Left lobe of liver (tissue), 2 donors: ENCODE measurements at regions not wholly inside any gene's neighbourhood (a gene's known extent, or its start where the extent isn't known, plus 50 kb on each side); places are given as distances from the start of the nearest gene placed in this dataset.
A peak's percentile ranks its signal among the peaks of the same experiment; 100 is the strongest.

Source experiments
- ATAC-seq: fragments of 200-7000 bp; cut with Tn5 transposase; one replicate; pipeline ENCODE4 v1.9.1; 2020; ENCODE audit warnings: mild to moderate bottlenecking, moderate library complexity
- DNase-seq: peaks from one replicate; pipeline ENCODE4 v3.0.0-alpha.2; 2020; ENCODE audit warnings: low spot score
- donor health status: DM: no; HTN: no; CAD: no; lungs with moderate emphysema.
- donor health status: DM: no; HTN: yes; CAD: no.

DNA sequence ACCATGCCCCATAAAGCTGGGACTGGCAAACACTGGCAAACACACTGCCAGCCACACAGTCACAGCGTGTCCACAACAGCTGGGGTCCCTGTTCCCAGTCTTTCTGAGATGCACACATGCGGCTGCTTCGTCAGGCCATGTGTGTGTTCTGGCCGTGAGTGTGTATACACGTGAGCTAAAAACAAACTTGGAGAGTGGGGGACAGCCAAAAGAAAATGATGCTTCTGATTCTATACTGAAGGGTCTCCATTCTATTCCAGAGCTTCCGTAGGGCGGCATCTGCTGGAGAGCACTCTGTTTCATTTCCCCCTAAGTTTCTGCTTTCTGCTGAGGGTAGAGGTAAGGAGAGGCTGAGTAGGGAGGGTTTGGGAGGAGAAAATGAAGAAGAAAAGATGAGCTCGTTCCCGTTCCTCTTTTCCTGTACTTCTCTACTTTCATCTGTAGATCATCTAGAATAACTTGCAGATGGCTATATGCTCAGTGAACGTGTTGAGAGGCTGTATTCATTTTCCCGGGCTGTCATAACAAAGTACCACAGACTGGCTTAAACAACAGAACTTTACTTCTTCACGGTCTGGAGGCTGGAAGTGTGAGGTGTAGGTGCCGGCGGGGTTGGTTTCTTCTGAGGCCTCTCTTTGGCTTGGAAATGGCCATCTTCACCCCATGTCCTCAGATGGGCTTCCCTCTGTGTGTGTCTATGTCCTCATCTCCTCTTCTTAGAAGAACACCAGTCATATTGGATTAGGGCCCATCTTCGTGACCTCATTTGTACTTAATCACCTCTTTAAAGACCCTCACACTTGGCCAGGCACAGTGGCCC is 151.6 kb downstream of the TOMM20 start:
- ATAC-seq (no peak), DNase-seq (no peak)

DNA sequence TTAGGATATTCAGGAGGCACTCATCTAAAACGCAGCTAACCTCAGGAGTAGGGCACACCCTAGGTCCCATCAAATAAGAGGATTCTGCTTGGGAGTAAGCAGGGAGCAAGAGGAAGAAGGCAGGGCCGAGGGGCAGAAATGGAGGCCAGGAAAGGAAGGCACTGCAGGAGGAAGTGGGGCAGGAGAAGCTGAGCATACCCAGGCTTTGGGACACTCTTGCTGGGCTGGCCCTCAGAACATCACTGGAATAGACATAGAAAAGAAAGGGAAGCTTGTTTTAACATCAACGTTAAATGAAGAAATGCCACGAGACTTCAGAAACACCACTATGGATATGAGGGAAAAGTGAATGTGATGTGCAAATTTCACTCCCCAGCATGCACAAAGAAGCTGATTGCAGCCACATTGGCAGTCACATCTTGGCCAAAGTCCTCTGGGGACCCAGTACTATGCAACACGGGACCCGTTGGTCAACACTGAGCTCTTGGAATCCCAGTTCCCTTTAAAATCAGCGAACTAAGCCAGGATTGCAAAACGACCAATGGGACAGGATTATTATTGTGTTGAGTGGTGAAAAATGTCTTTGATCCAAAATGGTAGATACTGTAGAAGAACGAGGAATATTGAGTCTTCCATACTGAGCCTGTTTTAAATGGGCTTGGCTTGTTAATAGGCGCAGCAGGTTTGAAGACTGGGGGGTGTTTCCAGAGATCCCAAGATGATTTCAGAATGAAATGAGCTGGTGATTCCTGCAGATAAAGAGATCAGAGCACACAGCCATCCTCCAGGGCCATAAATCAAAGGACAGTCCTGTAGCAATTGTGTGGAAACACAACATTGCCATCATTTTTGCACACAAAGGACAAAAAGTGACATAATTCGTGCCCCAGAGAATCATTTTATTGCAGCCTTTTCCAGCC is 152.4 kb downstream of the TOMM20 start:
- DNase-seq, result peak; percentile 92
- peak; percentile 14 for ATAC-seq

DNA sequence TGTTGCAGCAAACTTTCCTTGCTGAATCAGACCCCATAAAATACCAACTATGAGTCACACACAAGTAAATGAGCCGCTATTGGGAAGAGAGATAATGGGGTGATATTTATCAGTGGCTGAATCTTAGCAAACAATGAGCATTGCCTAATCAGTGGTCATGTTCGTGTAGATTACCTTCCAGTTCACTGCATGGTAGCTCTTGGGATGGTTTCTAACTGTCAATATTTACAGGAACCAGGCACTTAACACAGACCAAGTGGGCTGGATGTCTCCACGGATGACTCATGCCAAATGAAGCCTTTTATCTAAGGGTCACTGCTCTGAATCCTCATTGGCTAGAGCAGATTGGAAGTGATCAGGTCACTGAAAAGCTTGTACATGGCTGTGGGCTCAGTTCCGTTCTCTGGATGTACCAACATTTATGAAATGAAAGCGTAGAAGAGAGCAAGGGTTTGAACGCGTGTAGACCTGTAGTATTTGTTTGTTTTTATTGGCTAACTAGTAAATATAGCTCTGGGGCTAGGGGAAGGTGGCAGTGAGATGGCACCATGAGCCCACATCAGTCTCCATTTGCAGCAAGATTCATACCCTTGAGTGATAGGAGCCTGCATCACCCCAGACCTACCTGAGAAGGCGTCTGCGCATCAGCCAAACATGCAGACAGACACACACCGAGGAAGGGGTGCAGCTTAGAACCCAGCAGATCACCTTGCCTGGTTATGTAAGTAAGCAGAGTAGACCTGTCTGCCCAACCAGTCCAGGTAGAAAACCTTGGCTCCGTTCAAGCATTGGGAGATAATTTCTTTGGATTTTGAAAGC is 153.3 kb downstream of the TOMM20 start:
- ATAC-seq, result peak; percentile 36
- peak; percentile 83 for DNase-seq

DNA sequence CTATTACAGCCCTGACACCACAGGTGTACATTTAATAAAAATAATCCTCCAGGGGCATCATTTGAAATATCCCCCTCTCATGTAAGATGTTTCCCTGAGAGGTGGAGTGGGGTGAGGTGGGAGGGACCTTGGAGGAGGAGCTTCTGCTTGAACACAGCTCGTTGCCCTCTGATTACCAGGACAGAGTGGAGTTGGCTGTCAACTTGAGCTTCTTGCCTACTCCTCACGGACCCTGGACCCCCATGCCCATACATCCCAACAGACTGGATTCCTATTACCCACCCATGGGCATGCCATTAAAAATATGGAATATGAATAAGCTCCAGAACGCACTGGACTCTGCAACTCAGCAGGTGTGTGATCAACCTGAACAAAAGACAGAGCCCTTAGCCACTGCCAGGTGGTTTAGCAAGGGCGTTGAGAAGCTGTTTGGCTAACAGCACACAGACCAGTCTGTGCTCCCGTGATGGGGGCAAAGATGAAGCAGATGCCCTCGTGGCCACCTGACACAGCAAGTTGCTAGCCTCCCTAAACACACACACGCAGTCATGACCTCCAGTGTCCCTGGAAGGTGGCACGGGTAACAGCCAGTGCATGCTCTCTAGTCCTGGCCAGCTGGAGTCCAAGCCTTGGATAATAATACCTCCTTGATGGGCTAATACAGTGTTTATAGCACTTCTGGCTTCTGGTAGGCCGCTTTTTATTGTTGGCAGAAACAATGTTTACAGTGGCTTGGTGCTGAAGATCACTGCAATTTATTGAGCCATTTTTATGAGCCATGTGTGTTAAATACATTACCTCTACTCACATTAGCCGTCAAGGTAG is 155.0 kb downstream of the TOMM20 start:
- peak; percentile 46 for ATAC-seq
- peak; percentile 98 for DNase-seq

DNA sequence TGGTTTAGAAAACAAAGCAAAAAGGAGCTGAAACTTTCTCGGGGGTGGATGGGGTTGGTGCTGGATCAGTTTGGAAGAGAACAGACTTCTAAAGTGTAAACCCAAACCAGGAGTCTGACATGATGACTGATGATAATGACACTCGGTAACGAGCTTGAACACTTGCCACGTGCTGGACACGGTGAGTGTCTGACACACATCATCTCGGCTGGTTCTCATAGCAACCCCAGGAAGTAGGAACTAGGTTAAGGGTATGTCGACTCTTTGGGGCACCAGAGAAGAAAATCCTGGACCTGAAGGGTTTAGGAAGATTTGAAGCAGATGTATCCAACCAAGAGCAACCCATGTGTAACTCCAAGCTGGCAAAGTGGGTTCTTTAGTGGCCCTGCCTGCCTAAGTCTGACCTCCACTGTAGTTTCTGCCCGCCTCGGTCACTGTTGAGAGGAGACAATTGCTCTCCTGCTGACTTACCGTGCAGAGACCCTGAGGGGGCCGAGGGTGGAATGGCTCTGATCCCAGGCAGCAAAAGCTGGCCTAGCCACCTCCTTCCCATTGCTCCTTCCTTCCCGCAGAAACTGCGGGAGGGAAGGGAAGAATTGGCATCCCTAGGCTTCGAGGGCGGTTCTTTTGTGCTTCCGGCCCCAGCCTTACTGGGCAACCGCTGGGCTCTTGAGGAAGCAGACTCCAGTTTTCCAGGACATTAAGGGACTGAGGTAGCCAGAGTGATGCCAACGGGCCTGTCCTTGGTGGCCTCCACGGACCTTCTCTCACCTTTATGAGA is 156.0 kb downstream of the TOMM20 start:
- no peak for ATAC-seq
- DNase-seq, result peak; percentile 48

DNA sequence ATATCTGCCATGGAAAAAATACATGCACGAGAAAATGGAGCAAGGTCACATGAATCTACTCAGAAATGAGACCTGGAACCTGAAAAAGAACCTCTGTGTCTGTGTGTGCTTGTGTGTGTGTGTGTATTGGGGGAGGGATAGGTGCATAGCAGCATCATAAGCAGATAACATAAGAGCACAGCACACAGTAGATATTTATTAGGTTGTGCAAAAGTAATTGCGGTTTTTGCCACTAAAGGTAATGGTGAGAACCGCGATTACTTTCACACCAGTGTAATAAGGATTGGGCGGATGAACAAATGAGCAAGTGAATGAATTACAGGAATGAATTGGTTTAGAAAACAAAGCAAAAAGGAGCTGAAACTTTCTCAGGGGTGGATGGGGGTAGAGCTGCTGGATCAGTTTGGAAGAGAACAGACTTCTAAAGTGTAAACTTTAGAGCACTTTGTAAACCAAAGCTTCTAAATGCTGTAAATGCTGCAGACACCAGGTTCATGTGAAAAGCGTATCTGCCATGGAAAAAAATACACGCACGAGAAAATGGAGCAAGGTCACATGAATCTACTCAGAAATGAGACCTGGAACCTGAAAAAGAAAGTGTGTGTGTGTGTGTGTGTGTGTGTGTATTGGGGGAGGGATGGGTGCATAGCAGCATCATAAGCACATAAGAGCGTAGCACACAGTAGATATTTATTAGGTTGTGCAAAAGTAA is 156.9 kb downstream of the TOMM20 start:
- peak; percentile 42 for DNase-seq
- ATAC-seq, result no peak

DNA sequence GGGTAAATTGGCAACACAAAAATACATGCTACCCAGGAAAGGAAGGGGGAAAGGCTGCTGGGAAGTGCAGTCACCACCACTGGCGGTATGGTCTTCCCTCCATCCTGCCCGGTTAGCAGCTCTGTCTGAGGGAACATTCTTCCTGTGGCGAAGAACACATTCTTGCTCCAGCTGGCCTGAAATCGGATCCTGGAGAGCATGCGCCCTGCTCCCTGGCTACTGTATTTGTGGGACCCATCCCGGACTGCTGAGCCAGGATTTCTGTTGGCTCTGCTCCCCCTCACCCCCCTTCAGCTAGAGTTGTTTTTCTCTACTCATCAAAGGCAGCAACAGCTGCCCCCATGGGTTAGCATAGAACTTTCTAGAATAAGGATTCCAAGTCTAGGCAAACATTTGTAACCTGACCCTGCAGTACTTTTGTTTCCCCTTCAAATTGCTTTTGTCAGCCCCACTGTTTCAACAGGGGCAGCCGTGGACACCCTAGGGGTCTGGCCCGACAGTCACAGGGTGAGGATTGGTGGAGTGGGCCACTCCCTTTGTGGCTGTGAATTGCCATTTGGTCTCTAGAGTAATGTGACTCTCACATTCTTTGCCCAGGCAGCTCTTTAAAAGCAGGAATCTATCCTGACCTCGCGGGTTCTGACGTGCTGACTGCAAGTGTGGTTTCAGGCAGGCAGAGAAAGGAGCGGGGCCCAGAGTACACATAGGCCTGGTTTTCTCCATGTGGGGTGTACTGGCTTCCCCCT is 157.7 kb downstream of the TOMM20 start:
- ATAC-seq, result peak; percentile 36

DNA sequence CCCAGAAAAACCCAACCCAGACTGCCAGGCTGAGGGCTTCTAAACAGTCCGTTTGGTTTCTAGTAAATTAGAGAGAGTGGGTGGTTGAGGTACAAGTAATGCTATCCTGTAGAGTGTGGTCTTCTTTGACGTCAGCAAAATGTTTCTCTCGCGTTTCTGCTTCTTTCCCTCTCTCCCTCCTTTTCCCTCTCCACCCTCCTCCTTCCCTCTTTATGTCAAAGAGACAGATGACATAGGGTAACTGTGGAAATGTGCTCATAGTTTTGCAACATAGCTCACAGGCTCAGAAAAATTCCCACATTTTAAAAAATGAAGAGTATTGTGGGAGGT is 158.3 kb downstream of the TOMM20 start:
- DNase-seq, result peak; percentile 24
- ATAC-seq, result no peak

More for the DNA sequence above, 157.7 kb downstream of the TOMM20 start:
- DNase-seq, result peak; percentile 83

DNA sequence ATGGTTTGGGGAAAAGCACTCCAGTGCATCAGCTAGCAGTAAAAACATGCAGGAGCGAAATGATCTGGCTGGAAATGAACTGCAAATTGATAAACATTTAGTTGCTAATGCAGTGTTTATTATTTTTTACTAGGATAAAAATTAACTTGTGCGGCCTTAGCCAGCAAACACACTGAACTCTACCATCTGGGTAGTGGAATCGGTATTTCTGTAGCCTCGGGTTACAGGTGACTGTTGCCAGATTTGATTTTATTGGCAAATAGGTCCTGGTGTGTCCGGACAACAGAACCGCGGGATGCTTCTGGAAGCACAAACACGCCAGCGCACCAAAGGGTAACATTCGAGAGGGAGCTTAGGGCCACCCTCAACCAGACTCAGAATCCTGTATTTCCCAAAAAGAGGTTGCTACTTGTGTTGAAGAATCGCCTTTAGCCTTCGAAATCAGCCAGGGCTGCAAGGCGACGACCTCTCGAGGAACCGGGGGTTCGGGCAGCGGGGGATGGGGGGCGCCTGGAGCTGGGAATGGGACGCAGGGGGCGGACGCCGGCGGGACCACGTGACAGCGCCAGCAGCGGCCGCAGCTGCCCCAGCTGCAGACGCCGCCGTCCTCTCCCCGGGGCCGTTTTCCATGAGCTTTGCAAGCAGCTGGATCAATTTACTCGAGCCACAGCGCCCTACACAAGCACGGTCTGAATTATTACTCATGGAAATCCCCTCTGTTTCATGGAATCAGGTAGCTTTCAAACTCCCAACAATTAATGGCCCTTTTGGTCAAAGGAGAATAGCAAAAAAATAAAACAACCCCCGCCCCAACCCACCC is 158.8 kb downstream of the TOMM20 start:
- ATAC-seq (peak; percentile 45), DNase-seq (peak; percentile 87)

DNA sequence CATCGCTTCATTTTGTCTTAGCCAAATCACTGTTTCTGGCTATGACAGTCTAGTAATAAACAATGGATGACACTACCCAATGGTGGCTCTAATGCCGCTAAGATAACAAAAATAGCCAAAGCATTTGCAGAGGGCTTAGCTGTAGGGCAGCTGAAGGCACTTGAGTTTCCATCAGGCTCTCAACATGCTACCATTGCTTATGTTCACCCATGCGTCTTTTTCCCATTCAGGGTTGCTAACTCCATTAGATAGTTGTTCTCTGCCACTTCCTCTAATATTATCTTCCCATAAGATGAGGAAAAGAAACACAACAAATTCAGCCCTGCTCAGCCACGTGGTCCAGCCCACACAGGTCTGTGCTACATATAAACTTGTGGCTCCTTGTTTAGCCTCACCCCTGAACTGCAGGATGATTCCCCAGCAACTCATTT is 159.6 kb downstream of the TOMM20 start:
- ATAC-seq (no peak), DNase-seq (peak; percentile 44)

DNA sequence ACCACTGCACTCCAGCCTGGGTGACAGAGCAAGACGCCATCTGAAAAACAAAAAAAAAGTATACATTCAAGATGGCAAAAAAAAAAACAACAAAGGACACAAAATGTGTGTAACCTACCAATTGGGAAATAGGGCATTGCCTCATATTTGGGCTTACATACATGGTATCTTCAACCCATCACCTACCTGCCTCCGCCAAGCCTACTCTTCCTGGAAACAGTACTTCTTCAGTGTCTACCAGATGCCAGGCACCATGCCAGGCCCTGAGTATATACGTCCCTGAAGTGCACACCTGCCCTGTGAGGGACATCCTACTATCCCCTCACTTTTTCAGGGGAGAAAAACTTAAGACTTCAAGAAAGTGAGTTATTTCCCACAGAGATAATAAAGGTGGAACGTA is 160.2 kb downstream of the TOMM20 start:
- ATAC-seq, result no peak
- peak; percentile 56 for DNase-seq

DNA sequence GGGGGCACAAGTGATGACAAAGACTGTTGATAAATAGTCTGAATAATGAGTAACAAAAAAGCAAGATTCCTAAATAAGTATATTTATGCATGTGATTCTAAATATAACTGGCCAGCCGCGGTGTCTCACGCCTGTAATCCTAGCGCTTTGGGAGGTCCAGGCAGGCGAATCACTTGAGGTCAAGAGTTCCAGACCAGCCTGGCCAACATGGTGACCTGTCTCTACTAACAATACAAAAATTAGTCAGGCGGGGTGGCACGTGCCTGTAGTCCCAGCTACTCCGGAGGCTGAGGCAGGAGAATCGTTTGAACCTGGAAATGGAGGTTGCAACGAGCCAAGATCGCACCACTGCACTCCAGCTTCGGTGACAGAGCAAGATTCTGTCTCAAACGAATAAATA is 161.5 kb downstream of the TOMM20 start:
- DNase-seq (peak; percentile 26), ATAC-seq (no peak)

DNA sequence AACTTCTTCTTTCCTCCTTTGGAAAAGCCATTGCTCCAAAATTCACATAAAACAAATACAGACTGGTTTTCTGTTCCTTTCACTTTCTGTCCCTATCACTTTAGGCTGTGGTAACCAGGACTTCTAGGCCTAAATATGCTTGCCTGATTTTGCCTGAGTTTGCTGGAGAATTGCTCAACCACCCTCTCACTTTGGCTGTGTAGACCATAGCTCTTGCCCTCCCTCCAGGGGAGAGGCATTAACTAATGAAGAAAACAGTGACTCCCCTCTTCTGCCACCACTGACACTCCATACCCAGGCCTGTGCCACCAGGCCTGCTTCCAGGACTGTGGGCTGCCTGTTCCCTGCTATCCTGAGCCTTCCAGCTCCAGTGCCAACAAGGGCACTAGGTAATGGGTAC is 163.5 kb downstream of the TOMM20 start:
- ATAC-seq (peak; percentile 24), DNase-seq (peak; percentile 70)

DNA sequence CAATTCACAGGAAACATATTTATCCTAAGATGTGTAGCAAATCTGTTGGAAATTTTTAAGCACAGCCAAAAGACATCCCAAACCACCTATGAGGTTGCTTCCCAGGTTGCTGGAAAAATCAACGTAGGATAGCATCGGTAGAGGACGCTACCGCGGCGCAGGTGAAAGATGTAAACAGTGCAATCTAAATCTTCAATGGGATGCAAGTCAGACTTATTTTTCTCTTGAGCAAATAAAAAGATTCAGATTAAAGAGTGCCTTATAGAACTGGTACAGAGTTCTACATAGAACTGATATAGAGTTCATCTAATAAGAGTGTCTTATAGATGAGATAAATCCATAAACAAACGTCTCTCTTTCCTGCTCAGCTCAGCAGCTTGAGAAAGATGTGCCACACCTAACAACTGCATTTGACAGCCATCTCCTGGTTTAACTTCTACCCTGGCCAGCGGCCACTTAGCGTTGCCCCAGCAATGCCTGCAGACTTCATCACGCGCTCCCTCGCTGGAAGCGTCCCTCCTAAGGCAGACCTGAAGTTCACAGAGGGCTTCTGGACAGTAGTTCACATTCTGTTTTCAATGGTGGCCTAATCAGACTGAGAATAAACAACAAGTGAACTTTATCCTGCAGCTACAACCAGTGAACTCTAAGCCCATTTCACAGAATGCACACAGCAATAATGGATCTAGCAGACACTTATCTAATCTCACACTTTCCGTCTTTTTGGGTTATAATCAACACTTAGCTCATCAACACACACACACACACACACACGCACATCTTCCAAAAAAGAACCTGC is 164.5 kb downstream of the TOMM20 start:
- DNase-seq, result peak; percentile 92
- peak; percentile 46 for ATAC-seq

DNA sequence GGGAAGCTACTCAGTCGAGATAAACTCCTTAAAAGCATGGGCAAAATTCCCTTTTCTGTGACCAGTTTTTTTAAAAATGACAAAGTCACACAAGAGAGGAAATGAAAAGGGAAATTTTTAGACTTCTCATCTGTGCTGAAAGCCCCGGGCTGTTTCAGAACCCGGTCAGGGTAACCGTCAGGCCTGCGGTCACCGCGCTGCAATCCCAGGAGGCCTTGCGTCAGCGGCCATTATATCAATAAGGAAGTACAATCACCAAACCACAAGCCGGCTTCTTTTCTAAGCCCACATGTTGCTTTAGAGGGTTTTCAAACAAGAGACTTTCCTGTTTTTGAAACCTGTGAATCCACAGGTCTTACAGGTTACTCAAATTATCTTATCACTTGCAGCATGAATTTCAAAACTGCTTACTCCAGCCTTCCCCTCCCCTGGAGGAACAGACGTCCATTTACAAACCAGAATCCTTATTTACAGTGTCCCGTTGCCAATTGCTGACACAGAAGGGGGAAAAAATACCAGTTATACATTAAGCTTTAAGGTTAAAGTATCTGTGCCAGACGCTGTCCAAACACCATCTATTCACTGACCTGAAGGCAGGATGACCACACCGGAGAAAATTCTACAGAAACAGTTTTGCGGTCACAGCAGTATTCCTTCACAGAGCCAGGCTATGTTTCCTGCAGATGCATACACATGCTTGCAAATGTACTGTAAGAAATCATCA is 165.3 kb downstream of the TOMM20 start:
- DNase-seq, result peak; percentile 78
- ATAC-seq, result peak; percentile 6
